ENCODE measurements at regions not wholly inside any gene's neighbourhood (a gene's known extent, or its start where the extent isn't known, plus 50 kb on each side); places are given as distances from the start of the nearest gene placed in this dataset.

- Histone ChIP-seq H3K9me2 (no peaks in the 10 kb centered on the region), H2AFZ (ENCODE audit: low read depth) (no peak overlapping the region), H3K9me3 (no peaks in the 10 kb centered on the region), H3K4me2 (no peak overlapping the region), H3K27ac (ENCODE audit: low read depth in 2 of 2, low read length in 1 of 2) (no peak overlapping the region), H3F3A (replicated peaks; ENCODE audit: insufficient read depth) (no peaks in the 10 kb centered on the region), H3K4me3 (ENCODE audit: low read depth in 2 of 2, low read length in 1 of 2) (no peak overlapping the region), H3K79me2 (ENCODE audit: insufficient read depth) (no peaks in the 10 kb centered on the region), H4K20me1 (ENCODE audit: insufficient read depth) (no peaks in the 10 kb centered on the region), H3K36me3 (replicated peaks in 1 of 2; ENCODE audit: control insufficient read depth in 1 of 2, insufficient read depth in 2 of 2, low read length in 1 of 2) (no peaks in the 10 kb centered on the region), H3K27me3 (ENCODE audit: insufficient read depth) (no peaks in the 10 kb centered on the region), H3K4me1 (ENCODE audit: control insufficient read depth in 1 of 2, insufficient read depth in 2 of 2, low read depth in 1 of 2, low read length in 1 of 2) (no peaks in the 10 kb centered on the region), H3K9ac (no peak overlapping the region)
- WGBS (ENCODE audit: low lambda C conversion rate): 35% methylated on average over 11 of the region's 11 CpGs
- no peak for DNase-seq
- TF ChIP-seq, protein P1, sequence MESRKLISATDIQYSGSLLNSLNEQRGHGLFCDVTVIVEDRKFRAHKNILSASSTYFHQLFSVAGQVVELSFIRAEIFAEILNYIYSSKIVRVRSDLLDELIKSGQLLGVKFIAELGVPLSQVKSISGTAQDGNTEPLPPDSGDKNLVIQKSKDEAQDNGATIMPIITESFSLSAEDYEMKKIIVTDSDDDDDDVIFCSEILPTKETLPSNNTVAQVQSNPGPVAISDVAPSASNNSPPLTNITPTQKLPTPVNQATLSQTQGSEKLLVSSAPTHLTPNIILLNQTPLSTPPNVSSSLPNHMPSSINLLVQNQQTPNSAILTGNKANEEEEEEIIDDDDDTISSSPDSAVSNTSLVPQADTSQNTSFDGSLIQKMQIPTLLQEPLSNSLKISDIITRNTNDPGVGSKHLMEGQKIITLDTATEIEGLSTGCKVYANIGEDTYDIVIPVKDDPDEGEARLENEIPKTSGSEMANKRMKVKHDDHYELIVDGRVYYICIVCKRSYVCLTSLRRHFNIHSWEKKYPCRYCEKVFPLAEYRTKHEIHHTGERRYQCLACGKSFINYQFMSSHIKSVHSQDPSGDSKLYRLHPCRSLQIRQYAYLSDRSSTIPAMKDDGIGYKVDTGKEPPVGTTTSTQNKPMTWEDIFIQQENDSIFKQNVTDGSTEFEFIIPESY (IDR thresholded peaks at IDR 0.05; ENCODE audit: borderline replicate concordance, low read depth): no peak
- TF ChIP-seq ELF1 (IDR thresholded peaks at IDR 0.05): no peak
- TF ChIP-seq PBX3 (IDR thresholded peaks at IDR 0.05): no peak
- TF ChIP-seq EZH2phosphoT487 (IDR thresholded peaks at IDR 0.05; ENCODE audit: borderline replicate concordance, low read depth): no peak
- TF ChIP-seq NRF1 (IDR thresholded peaks at IDR 0.05; ENCODE audit: low read depth, low read length): no peak
- TF ChIP-seq FOXJ3 (CRISPR knock-in tag; IDR thresholded peaks at IDR 0.05): no peak
- TF ChIP-seq MEF2A (IDR thresholded peaks at IDR 0.05; ENCODE audit: borderline replicate concordance, low read depth): no peak
- CTCF ChIA-PET: no interaction called here
- POLR2A ChIA-PET: no interaction called here
These were observed 187.9 kb downstream of the TTLL2 start for GRCh38 chr6:167512696-167513375.

GRCh38 chr6:167513778-167514177 lies 188.9 kb downstream of the TTLL2 start:
- CTCF ChIA-PET: no interaction called here
- Histone ChIP-seq H3K27ac (ENCODE audit: low read depth in 2 of 2, low read length in 1 of 2) (no peak overlapping the region), H3F3A (replicated peaks; ENCODE audit: insufficient read depth) (no peaks in the 10 kb centered on the region), H3K4me2 (no peak overlapping the region), H3K79me2 (ENCODE audit: insufficient read depth) (no peaks in the 10 kb centered on the region), H3K4me3 (ENCODE audit: low read depth in 2 of 2, low read length in 1 of 2) (no peak overlapping the region), H3K36me3 (replicated peaks in 1 of 2; ENCODE audit: control insufficient read depth in 1 of 2, insufficient read depth in 2 of 2, low read length in 1 of 2) (no peaks in the 10 kb centered on the region), H4K20me1 (ENCODE audit: insufficient read depth) (no peaks in the 10 kb centered on the region), H3K9me3 (no peaks in the 10 kb centered on the region), H3K9me2 (no peaks in the 10 kb centered on the region), H3K27me3 (ENCODE audit: insufficient read depth) (no peaks in the 10 kb centered on the region), H3K4me1 (ENCODE audit: control insufficient read depth in 1 of 2, insufficient read depth in 2 of 2, low read depth in 1 of 2, low read length in 1 of 2) (no peaks in the 10 kb centered on the region), H3K9ac (no peak overlapping the region), H2AFZ (ENCODE audit: low read depth) (no peak overlapping the region)
- 50% methylated on average over 9 of the region's 9 CpGs for WGBS (ENCODE audit: low lambda C conversion rate)
- no peak for DNase-seq
- TF ChIP-seq REST (IDR thresholded peaks at IDR 0.05; ENCODE audit: low read depth, low read length) (no peak), GATA2 (CRISPR knock-in tag; IDR thresholded peaks at IDR 0.05) (no peak), RXRA (IDR thresholded peaks at IDR 0.05; ENCODE audit: borderline replicate concordance, low read depth) (no peak), SIN3A (IDR thresholded peaks at IDR 0.05; ENCODE audit: borderline replicate concordance, low read depth, low read length) (no peak), TCF12 (IDR thresholded peaks at IDR 0.05) (no peak), RAD21 (IDR thresholded peaks at IDR 0.05; ENCODE audit: low read length) (no peak), TAF1 (IDR thresholded peaks at IDR 0.05; ENCODE audit: borderline replicate concordance, low read depth, low read length) (no peak), NRF1 (IDR thresholded peaks at IDR 0.05; ENCODE audit: low read depth, low read length) (no peak), POLR2AphosphoS5 (IDR thresholded peaks at IDR 0.05; ENCODE audit: low read depth, low read length) (no peak), EP300 (IDR thresholded peaks at IDR 0.05; ENCODE audit: borderline replicate concordance in 1 of 2, low read depth in 1 of 2, low read length in 1 of 2) (no peak), FOXM1 (IDR thresholded peaks at IDR 0.05; ENCODE audit: low read depth) (no peak), RFX5 (IDR thresholded peaks at IDR 0.05; ENCODE audit: low read length) (no peak)
- TF ChIP-seq, protein P2, sequence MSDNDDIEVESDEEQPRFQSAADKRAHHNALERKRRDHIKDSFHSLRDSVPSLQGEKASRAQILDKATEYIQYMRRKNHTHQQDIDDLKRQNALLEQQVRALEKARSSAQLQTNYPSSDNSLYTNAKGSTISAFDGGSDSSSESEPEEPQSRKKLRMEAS (IDR thresholded peaks at IDR 0.05; ENCODE audit: low read depth): no peak
- TF ChIP-seq, protein P3, sequence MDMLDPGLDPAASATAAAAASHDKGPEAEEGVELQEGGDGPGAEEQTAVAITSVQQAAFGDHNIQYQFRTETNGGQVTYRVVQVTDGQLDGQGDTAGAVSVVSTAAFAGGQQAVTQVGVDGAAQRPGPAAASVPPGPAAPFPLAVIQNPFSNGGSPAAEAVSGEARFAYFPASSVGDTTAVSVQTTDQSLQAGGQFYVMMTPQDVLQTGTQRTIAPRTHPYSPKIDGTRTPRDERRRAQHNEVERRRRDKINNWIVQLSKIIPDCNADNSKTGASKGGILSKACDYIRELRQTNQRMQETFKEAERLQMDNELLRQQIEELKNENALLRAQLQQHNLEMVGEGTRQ (IDR thresholded peaks at IDR 0.05; ENCODE audit: borderline replicate concordance, low read depth, low read length): no peak
- POLR2A ChIA-PET: no interaction called here

Measured in SK-N-SH (cell line).